Hepatocyte (in vitro differentiated cells): ENCODE measurements at regions not wholly inside any gene's neighbourhood (a gene's known extent, or its start where the extent isn't known, plus 50 kb on each side); places are given as distances from the start of the nearest gene placed in this dataset.

Experiments used
- DNase-seq: peaks from one replicate; pipeline ENCODE4 v3.0.0-alpha.2; 2016; ENCODE audit warnings: low spot score
- H2AFZ ChIP-seq: fragments of 200-600 bp; sonication (generic); 2 replicates; pipeline ENCODE4 v1.6.0; 2016; ENCODE audit warnings: antibody characterized with exemption, mild to moderate bottlenecking
- H3K27ac ChIP-seq: fragments of 200-600 bp; sonication (generic); 2 replicates; pipeline ENCODE4 v1.5.1; 2016; ENCODE audit warnings: mild to moderate bottlenecking
- H3K27me3 ChIP-seq: fragments of 200-600 bp; sonication (generic); 2 replicates; pipeline ENCODE4 v1.6.1; 2016
- H3K36me3 ChIP-seq: fragments of 200-600 bp; sonication (generic); replicated peaks from 2 replicates; pipeline ENCODE4 v1.5.1; 2016; ENCODE audit warnings: low read depth; ENCODE audit not compliant: insufficient read depth
- H3K4me1 ChIP-seq: fragments of 200-600 bp; sonication (generic); 2 replicates; pipeline ENCODE4 v1.5.1; 2016; ENCODE audit warnings: mild to moderate bottlenecking, moderate library complexity; ENCODE audit not compliant: insufficient read depth
- H3K4me2 ChIP-seq: fragments of 200-600 bp; sonication (generic); 2 replicates; pipeline ENCODE4 v1.6.0; 2016
- H3K4me3 ChIP-seq: fragments of 200-600 bp; sonication (generic); 2 replicates; pipeline ENCODE4 v1.5.1; 2016; ENCODE audit warnings: mild to moderate bottlenecking
- H3K79me2 ChIP-seq: fragments of 200-600 bp; sonication (generic); 2 replicates; pipeline ENCODE4 v1.6.0; 2017; ENCODE audit warnings: mild to moderate bottlenecking
- H3K9me2 ChIP-seq: fragments of 200-600 bp; sonication (generic); replicated peaks from 2 replicates; pipeline ENCODE4 v1.6.0; 2017; ENCODE audit warnings: mild to moderate bottlenecking; ENCODE audit not compliant: insufficient read depth
- H3K9me3 ChIP-seq: fragments of 200-600 bp; sonication (generic); 2 replicates; pipeline ENCODE4 v1.5.1; 2016; ENCODE audit warnings: low read depth, mild to moderate bottlenecking
- H4K20me1 ChIP-seq: fragments of 200-600 bp; sonication (generic); 2 replicates; pipeline ENCODE4 v1.6.0; 2016; ENCODE audit warnings: mild to moderate bottlenecking; ENCODE audit not compliant: insufficient read depth, poor library complexity, severe bottlenecking
- CTCF ChIP-seq: fragments of 200-600 bp; sonication (generic); IDR thresholded peaks from 2 replicates; pipeline ENCODE4 v1.5.1; 2016; ENCODE audit warnings: antibody characterized with exemption, mild to moderate bottlenecking; ENCODE audit not compliant: poor library complexity
- EZH2 ChIP-seq: fragments of 200-600 bp; sonication (generic); IDR thresholded peaks from 2 replicates; pipeline ENCODE4 v1.6.1; 2016; ENCODE audit warnings: antibody characterized with exemption, mild to moderate bottlenecking, borderline replicate concordance
- EZH2phosphoT487 ChIP-seq: fragments of 200-600 bp; sonication (generic); IDR thresholded peaks from one replicate; pipeline ENCODE4 v1.6.1; 2018; ENCODE audit warnings: antibody characterized with exemption, mild to moderate bottlenecking, low read depth, moderate library complexity; ENCODE audit not compliant: unreplicated experiment, severe bottlenecking
- WGBS: methylation state at CpG from one replicate; pipeline ENCODE4 v1.1.6; 2016; ENCODE audit warnings: low lambda C conversion rate; ENCODE audit errors: missing lambda C conversion rate; 5-methylcytosine and 5-hydroxymethylcytosine counted together

- H3K27ac ChIP-seq = no peak overlapping the region
- no peaks in the 10 kb centered on the region for H3K9me2 ChIP-seq
- no peaks in the 10 kb centered on the region for H3K79me2 ChIP-seq
- no peaks in the 10 kb centered on the region for H4K20me1 ChIP-seq
- H3K4me1 ChIP-seq = peaks cover 8% of the 10 kb centered on the region
- H3K4me3 ChIP-seq = no peak overlapping the region
- DNase-seq = no peak
- H3K9me3 ChIP-seq = no peaks in the 10 kb centered on the region
- WGBS = 75% methylated on average over 7 of the region's 7 CpGs
- H3K4me2 ChIP-seq = peak overlapping the region; percentile 31
- no peaks in the 10 kb centered on the region for H3K27me3 ChIP-seq
- H3K36me3 ChIP-seq = no peaks in the 10 kb centered on the region
- H2AFZ ChIP-seq = no peak overlapping the region
- no peak for TF ChIP-seq CTCF
Measured at GRCh38 chr2:173432049-173432754, 77.5 kb downstream of the CDCA7 start.

DNA sequence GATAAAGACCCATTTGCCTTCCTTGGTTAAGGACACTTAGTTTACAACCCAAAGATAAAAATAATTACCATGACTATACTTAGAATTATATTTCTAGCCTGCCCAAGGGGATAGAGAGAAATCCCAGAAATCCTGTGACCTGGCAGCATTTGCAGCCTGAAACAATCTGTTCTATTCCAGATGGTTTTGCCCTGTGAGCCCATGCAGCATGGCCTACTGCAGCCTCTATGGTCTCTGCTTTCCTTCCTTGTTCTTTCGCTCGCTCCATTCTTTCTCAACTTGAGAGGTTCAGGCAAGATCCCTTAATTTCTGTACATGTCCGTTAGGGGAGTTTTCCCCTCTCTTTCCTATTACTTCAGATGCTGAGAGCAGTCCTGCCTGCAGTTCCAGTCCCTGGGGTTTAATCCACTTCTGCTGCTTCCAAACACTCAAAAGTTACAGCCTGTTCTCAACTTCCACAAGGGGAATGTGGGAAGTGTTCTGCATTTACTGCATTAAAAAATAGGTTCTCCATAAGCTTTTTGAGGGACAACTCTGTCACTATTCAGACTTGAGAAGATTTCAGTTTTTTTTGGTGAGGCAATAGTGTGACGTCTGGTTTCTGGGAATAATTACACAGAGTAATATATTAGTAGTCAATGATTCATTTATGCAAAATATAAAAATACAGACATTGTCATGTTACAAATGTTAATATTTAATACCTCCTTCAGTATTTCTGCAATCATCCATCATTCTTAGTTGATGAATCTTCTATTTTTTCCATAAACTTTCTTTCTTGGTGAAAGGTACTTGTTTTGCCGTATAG, 80.3 kb downstream of the CDCA7 start:
- H3K27me3 ChIP-seq = no peaks in the 10 kb centered on the region
- H3K27ac ChIP-seq = no peak overlapping the region
- WGBS = 94% methylated on average over 5 of the region's 5 CpGs
- H3K36me3 ChIP-seq = no peaks in the 10 kb centered on the region
- no peaks in the 10 kb centered on the region for H3K9me2 ChIP-seq
- no peak for TF ChIP-seq CTCF
- TF ChIP-seq EZH2 = no peak
- TF ChIP-seq EZH2phosphoT487 = no peak
- no peaks in the 10 kb centered on the region for H3K79me2 ChIP-seq
- no peak overlapping the region for H2AFZ ChIP-seq
- no peak overlapping the region for H3K4me3 ChIP-seq
- no peak overlapping the region for H3K4me2 ChIP-seq
- no peak for DNase-seq
- H3K9me3 ChIP-seq = no peaks in the 10 kb centered on the region
- H4K20me1 ChIP-seq = no peaks in the 10 kb centered on the region
- H3K4me1 ChIP-seq = peaks cover 8% of the 10 kb centered on the region

DNA sequence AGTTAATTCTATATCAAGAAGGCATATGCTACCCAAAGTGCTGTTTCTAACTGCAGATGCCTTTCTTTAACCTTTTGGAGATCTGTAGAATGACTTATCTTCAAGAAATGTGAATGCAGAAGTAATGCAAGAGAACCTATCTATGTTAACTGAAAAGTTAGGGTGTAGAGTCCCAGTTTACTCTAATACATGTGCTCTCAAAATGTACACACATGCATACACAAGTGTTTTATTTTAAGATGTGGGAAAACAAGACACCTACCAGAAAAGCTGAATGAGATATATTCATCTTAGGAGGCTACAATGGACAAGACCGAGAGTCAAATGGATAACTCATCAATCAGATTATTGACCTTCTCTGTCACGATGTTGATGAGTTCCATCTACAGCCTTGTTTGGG, 80.9 kb downstream of the CDCA7 start:
- Histone ChIP-seq H3K27ac (no peak overlapping the region), H2AFZ (no peak overlapping the region), H3K9me2 (no peaks in the 10 kb centered on the region), H3K4me3 (no peak overlapping the region), H3K4me2 (no peak overlapping the region), H4K20me1 (no peaks in the 10 kb centered on the region), H3K9me3 (no peaks in the 10 kb centered on the region), H3K79me2 (no peaks in the 10 kb centered on the region), H3K27me3 (no peaks in the 10 kb centered on the region), H3K4me1 (peaks cover 8% of the 10 kb centered on the region), H3K36me3 (no peaks in the 10 kb centered on the region)
- TF ChIP-seq EZH2phosphoT487 (no peak), CTCF (no peak)
- no peak for DNase-seq
- 91% methylated on average over 2 of the region's 2 CpGs for WGBS
